NB4 (cell line): ENCODE measurements at regions not wholly inside any gene's neighbourhood (a gene's known extent, or its start where the extent isn't known, plus 50 kb on each side); places are given as distances from the start of the nearest gene placed in this dataset.

ENCODE experiments used
- CTCF ChIP-seq: IDR thresholded peaks from one replicate; pipeline ENCODE4 v1.5.1; 2012; ENCODE audit warnings: low read depth, low read length
- MAX ChIP-seq: IDR thresholded peaks from 2 replicates; pipeline ENCODE4 v1.6.1; 2011; ENCODE audit warnings: low read depth, low read length
- MYC ChIP-seq: IDR thresholded peaks from 2 replicates; pipeline ENCODE4 v1.6.1; 2011; ENCODE audit warnings: low read depth, low read length
- POLR2A ChIP-seq: IDR thresholded peaks from 2 replicates; pipeline ENCODE4 v1.6.1; 2011; ENCODE audit warnings: mild to moderate bottlenecking; ENCODE audit not compliant: insufficient read length; ENCODE audit errors: extremely low read depth

DNA sequence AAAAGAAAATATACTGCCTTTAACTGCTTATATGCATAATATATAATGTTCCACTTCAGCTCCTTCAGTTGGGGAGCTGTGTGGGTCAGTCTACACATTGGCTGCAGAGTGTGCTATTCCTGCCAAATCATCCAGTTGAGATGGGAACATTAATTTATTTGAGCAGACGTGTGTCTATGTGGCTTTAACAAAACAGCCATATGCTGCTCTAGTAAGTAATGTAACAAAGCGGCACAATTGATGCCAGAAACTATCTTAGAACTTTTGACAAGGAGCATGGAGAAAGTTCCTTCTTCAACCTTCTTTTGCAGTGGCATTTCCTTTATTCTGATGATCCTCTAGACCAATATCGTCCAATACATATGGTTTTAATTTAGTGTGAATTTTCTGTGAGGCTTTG is 285.9 kb upstream of the C1orf87 start:
- TF ChIP-seq POLR2A, result no peak
- TF ChIP-seq CTCF, result no peak
- TF ChIP-seq MAX, result no peak
- TF ChIP-seq MYC, result no peak
